IMR-90 (cell line): ENCODE measurements at regions not wholly inside any gene's neighbourhood (a gene's known extent, or its start where the extent isn't known, plus 50 kb on each side); places are given as distances from the start of the nearest gene placed in this dataset.

Experiments
- ATAC-seq: fragments of 200-7000 bp; cut with Tn5 transposase; 2 replicates; pipeline ENCODE4 v1.9.1; 2020; ENCODE audit warnings: low read depth, mild to moderate bottlenecking, moderate library complexity
- BruUV-seq: library from RNA; stranded (reverse); fragments of 400-500 nt; replicated peaks from 2 replicates; lab custom pipeline; 2021; lab: Mats Ljungman, UMichigan
- CTCF ChIA-PET: fragments of 300-600 bp; formaldehyde crosslinking; extraction: SDS; loops from one replicate; lab custom pipeline; 2021; ENCODE audit warnings: antibody characterized with exemption; lab: Yijun Ruan, JAX
- POLR2A ChIA-PET: fragments of 300-600 bp; sonication (Branson Sonifier 250); formaldehyde crosslinking; loops from one replicate; lab custom pipeline; 2022; ENCODE audit warnings: antibody characterized with exemption; ENCODE audit not compliant: unreplicated experiment; lab: Charles Lee
- DNase-seq: peaks from one replicate; pipeline ENCODE4 v3.0.0; 2013
- H2AFZ ChIP-seq: replicated peaks from 2 replicates; pipeline ENCODE3; 2013; ENCODE audit warnings: low read length, mild to moderate bottlenecking; ENCODE audit not compliant: poor library complexity
- H2AK5ac ChIP-seq: 2 replicates; pipeline ENCODE4 v1.6.1; 2013; ENCODE audit warnings: low read depth, low read length, inconsistent platforms
- H2AK9ac ChIP-seq: replicated peaks from 2 replicates; pipeline ENCODE3; 2013; ENCODE audit warnings: mild to moderate bottlenecking, low read depth, low read length, moderate library complexity; ENCODE audit not compliant: poor library complexity
- H2BK120ac ChIP-seq: 2 replicates; pipeline ENCODE4 v1.6.1; 2013; ENCODE audit warnings: low read depth, low read length, inconsistent platforms
- H2BK15ac ChIP-seq: 3 replicates; pipeline ENCODE4 v1.6.1; 2013; ENCODE audit warnings: low read depth, low read length, inconsistent platforms
- H2BK20ac ChIP-seq: 2 replicates; pipeline ENCODE4 v1.6.1; 2013; ENCODE audit warnings: low read depth, mild to moderate bottlenecking, inconsistent platforms, low read length, moderate library complexity
- H2BK5ac ChIP-seq: 2 replicates; pipeline ENCODE4 v1.6.1; 2013; ENCODE audit warnings: mild to moderate bottlenecking, low read depth, low read length, inconsistent platforms; ENCODE audit not compliant: poor library complexity, severe bottlenecking
- H3K14ac ChIP-seq: replicated peaks from 2 replicates; pipeline ENCODE4 v1.6.1; 2013; ENCODE audit warnings: low read depth, low read length, inconsistent platforms
- H3K18ac ChIP-seq: 2 replicates; pipeline ENCODE4 v1.6.1; 2013; ENCODE audit warnings: low read depth, low read length, control low read depth
- H3K23ac ChIP-seq: 2 replicates; pipeline ENCODE4 v1.6.1; 2013; ENCODE audit warnings: low read depth, low read length, inconsistent platforms
- H3K27ac ChIP-seq: 2 replicates; pipeline ENCODE4 v1.5.1; 2013; ENCODE audit warnings: mild to moderate bottlenecking, control low read depth, low read length; ENCODE audit not compliant: insufficient read depth
- H3K27me3 ChIP-seq: 2 replicates; pipeline ENCODE4 v1.6.1; 2013; ENCODE audit warnings: low read length; ENCODE audit not compliant: control insufficient read depth, insufficient read depth
- H3K36me3 ChIP-seq: 2 replicates; pipeline ENCODE4 v1.6.1; 2013; ENCODE audit warnings: low read length, mixed read lengths; ENCODE audit not compliant: control insufficient read depth, insufficient read depth
- H3K4ac ChIP-seq: 2 replicates; pipeline ENCODE4 v1.6.1; 2013; ENCODE audit warnings: low read depth, low read length, inconsistent platforms
- H3K4me1 ChIP-seq: 2 replicates; pipeline ENCODE4 v1.6.1; 2013; ENCODE audit warnings: low read length, mixed read lengths; ENCODE audit not compliant: control insufficient read depth, insufficient read depth
- H3K4me2 ChIP-seq: 2 replicates; pipeline ENCODE4 v1.6.1; 2013; ENCODE audit warnings: low read depth, mild to moderate bottlenecking, control low read depth, low read length, moderate library complexity
- H3K4me3 ChIP-seq: 2 replicates; pipeline ENCODE4 v1.5.1; 2013; ENCODE audit warnings: low read depth, mild to moderate bottlenecking, control low read depth, low read length, moderate library complexity; ENCODE audit not compliant: insufficient read depth
- H3K56ac ChIP-seq: 2 replicates; pipeline ENCODE4 v1.6.1; 2013; ENCODE audit warnings: low read length, inconsistent platforms; ENCODE audit not compliant: insufficient read depth; ENCODE audit errors: extremely low read depth
- H3K79me1 ChIP-seq, 2 experiments: 2 replicates each; pipeline ENCODE4 v1.6.1; 2013; ENCODE audit warnings: low read length in 2 of 2, inconsistent platforms in 1 of 2, low read depth in 1 of 2
- H3K9ac ChIP-seq: 2 replicates; pipeline ENCODE4 v1.6.1; 2013; ENCODE audit warnings: low read depth, low read length, control low read depth
- H3K9me1 ChIP-seq: 2 replicates; pipeline ENCODE4 v1.6.1; 2013; ENCODE audit warnings: low read length, inconsistent platforms; ENCODE audit not compliant: insufficient read depth
- H3K9me3 ChIP-seq: 2 replicates; pipeline ENCODE4 v1.6.1; 2013; ENCODE audit warnings: low read length; ENCODE audit not compliant: control insufficient read depth, insufficient read depth
- H4K20me1 ChIP-seq: 2 replicates; pipeline ENCODE4 v1.6.1; 2013; ENCODE audit warnings: low read length, inconsistent platforms; ENCODE audit not compliant: insufficient read depth
- H4K5ac ChIP-seq: 2 replicates; pipeline ENCODE4 v1.6.1; 2013; ENCODE audit warnings: mild to moderate bottlenecking, low read depth, low read length, control low read depth
- H4K8ac ChIP-seq, 2 experiments: 2 replicates each; pipeline ENCODE4 v1.6.1; 2013; ENCODE audit warnings: low read depth in 2 of 2, low read length in 2 of 2, control low read depth in 1 of 2, inconsistent platforms in 1 of 2
- H4K91ac ChIP-seq: 2 replicates; pipeline ENCODE4 v1.6.1; 2013; ENCODE audit warnings: low read depth, low read length, inconsistent platforms; ENCODE audit not compliant: insufficient read depth
- BHLHE40 ChIP-seq: fragments of 150-350 bp; IDR thresholded peaks from 2 replicates; pipeline ENCODE4 v1.6.1; 2016; ENCODE audit warnings: mild to moderate bottlenecking, low read depth, low read length
- CTCF ChIP-seq: conservative IDR thresholded peaks from 2 replicates; pipeline ENCODE4 v1.5.1; 2012; ENCODE audit warnings: mild to moderate bottlenecking, low read depth, low read length, improper control_type of control experiment
- ELK1 ChIP-seq: fragments of 150-350 bp; IDR thresholded peaks from 2 replicates; pipeline ENCODE4 v1.6.1; 2016; ENCODE audit warnings: low read depth, mild to moderate bottlenecking, low read length, moderate library complexity, borderline replicate concordance
- FOS ChIP-seq: fragments of 150-350 bp; IDR thresholded peaks from 2 replicates; pipeline ENCODE4 v1.6.1; 2016; ENCODE audit warnings: low read depth, low read length
- MXI1 ChIP-seq: IDR thresholded peaks from 2 replicates; pipeline ENCODE4 v1.6.1; 2012; ENCODE audit warnings: low read depth, mild to moderate bottlenecking, low read length, moderate library complexity, borderline replicate concordance
- POLR2A ChIP-seq: IDR thresholded peaks from 2 replicates; pipeline ENCODE4 v1.6.1; 2012; ENCODE audit warnings: mild to moderate bottlenecking, low read depth, low read length
- RFX5 ChIP-seq: IDR thresholded peaks from 2 replicates; pipeline ENCODE4 v1.8.0; 2012; ENCODE audit warnings: low read depth, mild to moderate bottlenecking, low read length, moderate library complexity
- whole genome bisulfite sequencing, 2 experiments: methylation state at CpG; one replicate each; pipeline versions ENCODE4 v1.1.5 to v1.1.7; 2013; ENCODE audit warnings: missing lambda C conversion rate in 2 of 2; ENCODE audit not compliant: insufficient read length in 1 of 2; ENCODE audit errors: extremely low coverage in 2 of 2; 5-methylcytosine and 5-hydroxymethylcytosine counted together
- dilution Hi-C: fragments of 300-500 bp; cut with HindIII; formaldehyde crosslinking; loops from one replicate; pipeline ENCODE4 v1.14.3; 2018; ENCODE audit warnings: low sequenced_read_pairs; ENCODE audit not compliant: unreplicated experiment
- in situ Hi-C: fragments of 300-500 bp; cut with MboI; formaldehyde crosslinking; loops from 3 replicates; pipeline ENCODE4 v1.14.3; 2019; ENCODE audit warnings: low sequenced_read_pairs, inconsistent platforms, mixed read lengths
- intact Hi-C: fragments of 100-400 bp; cut with micrococcal nuclease; formaldehyde crosslinking; loops from 2 replicates; pipeline ENCODE4 v1.10.0; 2022

GRCh38 chr7:124388751-124389150 is 355.9 kb upstream of the TMEM229A start:
- ChIA-PET CTCF (no interaction called here), POLR2A (no interaction called here)
- Histone ChIP-seq H2BK20ac (no peak overlapping the region), H3K23ac (no peak overlapping the region), H2BK120ac (no peak overlapping the region), H4K20me1 (no peaks in the 10 kb centered on the region), H4K8ac (no peak overlapping the region), H3K27ac (no peak overlapping the region), H3K18ac (no peak overlapping the region), H3K9ac (no peak overlapping the region), H2AFZ (no peak overlapping the region), H3K36me3 (no peaks in the 10 kb centered on the region), H3K4me2 (no peak overlapping the region), H3K56ac (no peak overlapping the region), H4K91ac (no peak overlapping the region), H3K79me1 (no peaks in the 10 kb centered on the region), H2AK9ac (no peak overlapping the region), H2BK5ac (no peak overlapping the region), H3K9me3 (no peaks in the 10 kb centered on the region), H3K4me1 (no peaks in the 10 kb centered on the region), H3K4ac (no peak overlapping the region), H4K5ac (no peak overlapping the region), H2BK15ac (no peak overlapping the region), H3K27me3 (no peaks in the 10 kb centered on the region), H3K9me1 (no peaks in the 10 kb centered on the region), H3K4me3 (no peak overlapping the region), H2AK5ac (no peak overlapping the region), H3K14ac (no peak overlapping the region)
- DNase-seq (no peak), ATAC-seq (no peak)
- in situ Hi-C loops (no loop called here), intact Hi-C loops (no loop called here), dilution Hi-C loops (no loop called here)
- BruUV-seq = no TSS peak
- no CpG with 5 or more reads among the region's 1 CpG for WGBS, 2 experiments
- TF ChIP-seq POLR2A = no peak
- no peak for TF ChIP-seq FOS
- no peak for TF ChIP-seq RFX5
- TF ChIP-seq BHLHE40 = no peak
- no peak for TF ChIP-seq ELK1
- TF ChIP-seq CTCF = no peak
- no peak for TF ChIP-seq MXI1
